ENCODE measurements at regions not wholly inside any gene's neighbourhood (a gene's known extent, or its start where the extent isn't known, plus 50 kb on each side); places are given as distances from the start of the nearest gene placed in this dataset.

- no peak for TF ChIP-seq ZNF317 (CRISPR knock-in tag; IDR thresholded peaks at IDR 0.05)
- TF ChIP-seq ZNF138 (CRISPR knock-in tag; IDR thresholded peaks at IDR 0.05; ENCODE audit: low read depth): no peak
- TF ChIP-seq BHLHE40 (IDR thresholded peaks at IDR 0.05; ENCODE audit: low read length): no peak
- no peak for TF ChIP-seq GATAD2A (CRISPR knock-in tag; IDR thresholded peaks at IDR 0.05)
- TF ChIP-seq ZSCAN30 (CRISPR knock-in tag; IDR thresholded peaks at IDR 0.05): no peak
- TF ChIP-seq POLR2AphosphoS5 (IDR thresholded peaks at IDR 0.05; ENCODE audit: low read depth, low read length): no peak
- TF ChIP-seq NBN (conservative IDR thresholded peaks at IDR 0.05): no peak
- TF ChIP-seq ELK4 (CRISPR knock-in tag; IDR thresholded peaks at IDR 0.05; ENCODE audit: borderline replicate concordance): no peak
- no peak for TF ChIP-seq ZC3H4 (CRISPR knock-in tag; IDR thresholded peaks at IDR 0.05; ENCODE audit: borderline replicate concordance)
- no peak for TF ChIP-seq PLSCR1 (CRISPR knock-in tag; IDR thresholded peaks at IDR 0.05; ENCODE audit: borderline replicate concordance)
- no peak for TF ChIP-seq FOSL2 (CRISPR knock-in tag; IDR thresholded peaks at IDR 0.05)
- no peak for TF ChIP-seq YY1 (IDR thresholded peaks at IDR 0.05; ENCODE audit: insufficient read depth, insufficient replicate concordance, low read depth, low read length)
- no peak for TF ChIP-seq DPF2 (CRISPR knock-in tag; IDR thresholded peaks at IDR 0.05; ENCODE audit: borderline replicate concordance, low read depth)
Observed at GRCh38 chr9:84592918-84593317, 76.6 kb upstream of the NTRK2 start.

Data from HepG2 (cell line).